B cell (primary cell): ENCODE measurements at regions not wholly inside any gene's neighbourhood (a gene's known extent, or its start where the extent isn't known, plus 50 kb on each side); places are given as distances from the start of the nearest gene placed in this dataset.

Source experiments
- ATAC-seq: fragments of 200-7000 bp; cut with Tn5 transposase; one replicate; pipeline ENCODE4 v1.10.0; 2021; ENCODE audit warnings: low read depth, mild to moderate bottlenecking, moderate number of reproducible peaks, moderate library complexity
- CTCF ChIA-PET: fragments of 350-600 bp; sonication (Branson Sonifier 250); formaldehyde crosslinking; loops from one replicate; lab custom pipeline; 2021; ENCODE audit warnings: antibody characterized with exemption, inconsistent platforms; lab: Charles Lee
- POLR2A ChIA-PET: fragments of 350-600 bp; sonication (Branson Sonifier 250); formaldehyde crosslinking; loops from one replicate; lab custom pipeline; 2021; ENCODE audit warnings: antibody characterized with exemption; lab: Charles Lee
- DNase-seq: peaks from one replicate; pipeline ENCODE4 v3.0.0; 2013
- H2AFZ ChIP-seq: 2 replicates; pipeline ENCODE4 v1.6.1; 2012; ENCODE audit warnings: mild to moderate bottlenecking, low read depth, low read length; ENCODE audit not compliant: insufficient read depth, poor library complexity, severe bottlenecking
- H3K27ac ChIP-seq, 2 donors: 1 replicate in 1 of 2; 2 replicates in 1 of 2; pipeline ENCODE4 v1.5.1; 2012 to 2013; ENCODE audit warnings: low read length in 2 of 2, mild to moderate bottlenecking in 2 of 2, moderate library complexity in 1 of 2
- H3K27me3 ChIP-seq, 4 experiments: fragments of 200-600 bp in 1 of 4; sonication (generic) in 1 of 4; replicated peaks in 1 of 4; 1 replicate in 2 of 4; 2 replicates in 2 of 4; pipeline versions ENCODE4 v1.6.1 to v1.7.0; 2013 to 2016; ENCODE audit warnings: low read length in 3 of 4, mild to moderate bottlenecking in 2 of 4, mixed read lengths in 1 of 4, moderate library complexity in 1 of 4; ENCODE audit not compliant: insufficient read depth in 4 of 4, control insufficient read depth in 3 of 4; ENCODE audit errors: control extremely low read depth in 1 of 4
- H3K36me3 ChIP-seq, 2 experiments: replicated peaks in 1 of 2; 1 replicate in 1 of 2; 2 replicates in 1 of 2; pipeline versions ENCODE4 v1.6.1 to v1.7.1; 2013; ENCODE audit warnings: low read length in 1 of 2; ENCODE audit not compliant: insufficient read depth in 2 of 2, control insufficient read depth in 1 of 2; ENCODE audit errors: control extremely low read depth in 1 of 2, extremely low read depth in 1 of 2
- H3K4me1 ChIP-seq, 2 donors: fragments of 200-600 bp in 1 of 2; sonication (generic) in 1 of 2; 1 replicate in 1 of 2; 2 replicates in 1 of 2; pipeline versions ENCODE4 v1.5.1 to v1.6.1; 2013 to 2017; ENCODE audit warnings: low read length in 2 of 2; ENCODE audit not compliant: control insufficient read depth in 2 of 2, insufficient read depth in 2 of 2
- H3K4me2 ChIP-seq: replicated peaks from 2 replicates; pipeline ENCODE3; 2012; ENCODE audit warnings: mild to moderate bottlenecking, low read depth, low read length; ENCODE audit not compliant: poor library complexity, severe bottlenecking
- H3K4me3 ChIP-seq, 5 experiments: fragments of 200-600 bp in 1 of 5; sonication (generic) in 1 of 5; 1 replicate in 3 of 5; 2 replicates in 2 of 5; pipeline versions ENCODE4 v1.5.1 to v1.7.0; 2011 to 2016; ENCODE audit warnings: low read length in 4 of 5, mild to moderate bottlenecking in 4 of 5, low read depth in 2 of 5, control low read depth in 1 of 5, moderate library complexity in 1 of 5; ENCODE audit not compliant: insufficient read depth in 1 of 5; ENCODE audit errors: control extremely low read depth in 1 of 5, extremely low read depth in 1 of 5
- H3K79me2 ChIP-seq: fragments of 200-600 bp; sonication (generic); one replicate; pipeline ENCODE4 v1.6.0; 2016; ENCODE audit warnings: low read length; ENCODE audit not compliant: control insufficient read depth, insufficient read depth
- H3K9ac ChIP-seq: fragments of 200-600 bp; sonication (generic); 2 replicates; pipeline ENCODE4 v1.6.1; 2017; ENCODE audit warnings: mild to moderate bottlenecking, low read length, moderate library complexity
- H3K9me3 ChIP-seq, 3 donors: one replicate each; pipeline versions ENCODE4 v1.6.1 to v1.7.1; 2013; ENCODE audit warnings: low read length in 2 of 3; ENCODE audit not compliant: control insufficient read depth in 2 of 3, insufficient read depth in 1 of 3; ENCODE audit errors: control extremely low read depth in 1 of 3
- H4K20me1 ChIP-seq: 2 replicates; pipeline ENCODE4 v1.6.0; 2012; ENCODE audit warnings: mild to moderate bottlenecking, low read length; ENCODE audit not compliant: insufficient read depth, control insufficient read depth, poor library complexity, severe bottlenecking
- H3K27ac Mint-ChIP-seq: one replicate; pipeline ENCODE4 v1.8.0; 2021; ENCODE audit warnings: mixed read lengths
- H3K27me3 Mint-ChIP-seq: one replicate; pipeline ENCODE4 v1.8.0; 2021; ENCODE audit warnings: mixed read lengths
- H3K4me1 Mint-ChIP-seq: one replicate; pipeline ENCODE4 v1.8.0; 2021; ENCODE audit warnings: mixed read lengths
- H3K4me3 Mint-ChIP-seq: one replicate; pipeline ENCODE4 v1.8.0; 2021; ENCODE audit warnings: mixed read lengths
- H3K9me3 Mint-ChIP-seq: one replicate; pipeline ENCODE4 v1.8.0; 2022; ENCODE audit warnings: mixed read lengths; ENCODE audit not compliant: insufficient read depth
- EZH2 ChIP-seq: IDR thresholded peaks from 2 replicates; pipeline ENCODE4 v1.6.1; 2012; ENCODE audit warnings: borderline replicate concordance, low read depth, mild to moderate bottlenecking, moderate library complexity, low read length; ENCODE audit not compliant: insufficient read depth, poor library complexity, severe bottlenecking
- WGBS: methylation state at CpG from one replicate; pipeline ENCODE4 v1.1.5; 2013; ENCODE audit warnings: missing lambda C conversion rate; ENCODE audit not compliant: insufficient coverage; 5-methylcytosine and 5-hydroxymethylcytosine counted together
- intact Hi-C: fragments of 100-400 bp; cut with micrococcal nuclease; formaldehyde crosslinking; loops from one replicate; pipeline ENCODE4 v1.10.0; 2022
- TF ChIP-seq, protein P1 (sequence below): fragments of 200-600 bp; IDR thresholded peaks from one replicate; pipeline ENCODE4 v1.8.0; 2022; ENCODE audit warnings: antibody characterized with exemption, mild to moderate bottlenecking

DNA sequence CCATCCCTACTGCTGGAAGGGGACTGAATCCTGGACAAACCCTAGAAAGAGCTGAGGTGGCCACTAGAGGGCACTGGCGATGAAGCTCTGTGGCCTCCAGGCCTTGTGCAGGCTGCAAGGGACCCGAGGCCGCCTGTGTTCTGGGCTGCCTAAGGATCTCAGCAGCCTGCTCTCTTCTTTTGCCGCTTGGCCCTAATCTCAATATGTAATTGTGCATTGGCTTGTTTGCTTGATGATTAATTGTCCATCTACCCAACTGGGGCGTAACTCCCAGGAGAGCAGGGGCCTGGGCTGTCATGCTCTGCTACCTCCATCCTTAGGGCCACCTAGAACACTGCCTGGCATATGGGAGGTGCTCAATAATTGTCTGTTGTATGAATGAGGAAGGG lies 73.8 kb downstream of the SYNE3 start:
- Histone ChIP-seq H3K27ac (peak overlapping the region in 1 of 2 donors; percentile 55), H3K9ac (no peak overlapping the region), H3K4me2 (peak overlapping the region; percentile 45), H4K20me1 (no peaks in the 10 kb centered on the region), H3K4me1 (peaks cover 28 to 37% of the 10 kb centered on the region in 2 donors), H3K79me2 (peaks cover 10% of the 10 kb centered on the region), H3K9me3 (no peaks in the 10 kb centered on the region), H2AFZ (no peak overlapping the region), H3K36me3 (peaks cover 5 to 61% of the 10 kb centered on the region in 2 experiments), H3K4me3 (no peak overlapping the region), H3K27me3 (no peaks in the 10 kb centered on the region)
- Mint-ChIP-seq H3K9me3 (no peaks in the 10 kb centered on the region), H3K4me3 (peak overlapping the region; percentile 0), H3K27ac (peak overlapping the region; percentile 73), H3K4me1 (peaks cover 27% of the 10 kb centered on the region), H3K27me3 (no peaks in the 10 kb centered on the region)
- intact Hi-C loops, result loop anchor here (1.0 to 5.0 kb wide), 4 partner anchors 22 to 240 kb away; no protein-coding TSS in a partner anchor
- POLR2A ChIA-PET, result interaction anchor here (0.6 kb wide), 1 partner anchor 84 kb away, joined by 3 read pairs; no protein-coding TSS in a partner anchor
- peak; percentile 83 for DNase-seq
- CTCF ChIA-PET, result interaction anchor here (0.6 to 7.5 kb wide), 46 partner anchors 8 to 553 kb away, joined by 3 to 204 read pairs (median 5); partner anchors contain the start of genes DICER1, GLRX5 and SYNE3
- ATAC-seq, result peak; percentile 91
- TF ChIP-seq, protein P1, sequence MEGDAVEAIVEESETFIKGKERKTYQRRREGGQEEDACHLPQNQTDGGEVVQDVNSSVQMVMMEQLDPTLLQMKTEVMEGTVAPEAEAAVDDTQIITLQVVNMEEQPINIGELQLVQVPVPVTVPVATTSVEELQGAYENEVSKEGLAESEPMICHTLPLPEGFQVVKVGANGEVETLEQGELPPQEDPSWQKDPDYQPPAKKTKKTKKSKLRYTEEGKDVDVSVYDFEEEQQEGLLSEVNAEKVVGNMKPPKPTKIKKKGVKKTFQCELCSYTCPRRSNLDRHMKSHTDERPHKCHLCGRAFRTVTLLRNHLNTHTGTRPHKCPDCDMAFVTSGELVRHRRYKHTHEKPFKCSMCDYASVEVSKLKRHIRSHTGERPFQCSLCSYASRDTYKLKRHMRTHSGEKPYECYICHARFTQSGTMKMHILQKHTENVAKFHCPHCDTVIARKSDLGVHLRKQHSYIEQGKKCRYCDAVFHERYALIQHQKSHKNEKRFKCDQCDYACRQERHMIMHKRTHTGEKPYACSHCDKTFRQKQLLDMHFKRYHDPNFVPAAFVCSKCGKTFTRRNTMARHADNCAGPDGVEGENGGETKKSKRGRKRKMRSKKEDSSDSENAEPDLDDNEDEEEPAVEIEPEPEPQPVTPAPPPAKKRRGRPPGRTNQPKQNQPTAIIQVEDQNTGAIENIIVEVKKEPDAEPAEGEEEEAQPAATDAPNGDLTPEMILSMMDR, result peak; percentile 88
- TF ChIP-seq EZH2, result no peak
- WGBS, result 17% methylated on average over 3 of the region's 5 CpGs

DNA sequence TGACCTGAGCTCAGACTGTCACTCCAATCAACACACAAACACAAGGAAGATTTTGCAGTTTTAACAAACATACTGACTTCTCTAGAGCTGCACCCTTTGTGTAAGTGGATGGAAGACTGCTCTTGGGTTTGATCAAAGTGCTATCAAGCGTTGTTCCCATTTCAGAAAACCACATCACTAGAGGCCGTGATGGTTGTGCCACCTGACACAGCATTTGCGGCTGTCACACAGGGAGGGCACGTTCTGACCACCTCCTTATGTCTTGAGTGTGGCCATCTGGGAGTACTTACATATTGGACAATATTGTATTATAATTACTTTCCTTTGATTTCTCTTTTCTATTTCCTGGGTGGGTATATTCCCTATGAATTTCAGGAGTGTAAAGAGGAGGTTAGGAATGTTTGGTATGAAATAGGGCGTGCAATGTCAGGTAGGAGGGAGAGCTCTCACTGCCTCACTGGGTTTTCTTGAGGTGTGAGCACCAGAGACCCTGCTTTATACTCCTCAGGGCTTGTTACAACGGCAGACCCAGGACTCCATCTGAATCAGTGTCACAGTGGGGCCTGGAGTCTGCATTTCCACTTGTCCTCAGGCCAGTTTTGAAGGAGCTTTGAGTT lies 74.3 kb downstream of the SYNE3 start:
- Mint-ChIP-seq H3K27ac (peak overlapping the region; percentile 73), H3K27me3 (no peaks in the 10 kb centered on the region), H3K4me1 (peaks cover 32% of the 10 kb centered on the region), H3K4me3 (no peak overlapping the region), H3K9me3 (no peaks in the 10 kb centered on the region)
- H3K4me1 ChIP-seq, result peaks cover 33 to 42% of the 10 kb centered on the region in 2 donors
- no peak for TF ChIP-seq EZH2
- TF ChIP-seq, protein P1, result no peak
- no peaks in the 10 kb centered on the region for H3K27me3 ChIP-seq
- peak overlapping the region in 1 of 2 donors; percentile 54 for H3K27ac ChIP-seq
- DNase-seq, result no peak
- H3K9me3 ChIP-seq, result no peaks in the 10 kb centered on the region
- 21% methylated on average over 2 of the region's 6 CpGs for WGBS
- no peak overlapping the region for H3K9ac ChIP-seq
- ChIA-PET POLR2A (interaction anchor here (0.6 kb wide), 1 partner anchor 84 kb away, joined by 3 read pairs; no protein-coding TSS in a partner anchor), CTCF (interaction anchor here (0.6 to 7.5 kb wide), 46 partner anchors 9 to 554 kb away, joined by 3 to 204 read pairs (median 5); partner anchors contain the start of genes DICER1, GLRX5 and SYNE3)
- H3K4me3 ChIP-seq, result no peak overlapping the region
- H3K36me3 ChIP-seq, result peaks cover 2 to 58% of the 10 kb centered on the region in 2 experiments
- peak overlapping the region; percentile 45 for H3K4me2 ChIP-seq
- H4K20me1 ChIP-seq, result no peaks in the 10 kb centered on the region
- H3K79me2 ChIP-seq, result peaks cover 8% of the 10 kb centered on the region
- no peak overlapping the region for H2AFZ ChIP-seq
- no peak for ATAC-seq
- intact Hi-C loops, result loop anchor here (1.0 to 5.0 kb wide), 4 partner anchors 22 to 240 kb away; no protein-coding TSS in a partner anchor
